ENCODE measurements at regions not wholly inside any gene's neighbourhood (a gene's known extent, or its start where the extent isn't known, plus 50 kb on each side); places are given as distances from the start of the nearest gene placed in this dataset.

GRCh38 chrX:114028907-114029662 is 554.8 kb upstream of the HTR2C start (continued):
- TF ChIP-seq PTRF (tag; IDR thresholded peaks at IDR 0.05), result peak; percentile 70

DNA sequence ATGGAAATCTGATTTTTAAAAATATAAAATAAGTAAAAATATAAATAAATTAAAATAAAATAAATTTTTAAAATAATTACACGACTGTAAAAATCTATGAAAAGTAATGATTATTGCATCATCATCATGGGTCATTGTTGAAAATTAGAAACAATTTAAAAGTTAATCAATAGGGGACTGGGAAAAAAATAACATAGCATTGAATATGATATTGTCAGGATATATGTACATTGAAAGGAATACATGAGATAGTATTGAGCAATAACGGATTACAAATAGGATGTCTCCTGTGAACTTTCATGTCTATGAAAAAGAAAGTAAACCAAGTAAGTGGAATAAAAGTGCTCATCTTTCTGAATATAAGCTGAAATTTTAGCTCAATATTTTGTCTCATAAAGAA is 566.8 kb upstream of the HTR2C start:
- DNase-seq (ENCODE audit: extremely low read depth in 1 of 4, low spot score in 3 of 4), result no peak
- ATAC-seq, result no peak
- H3K79me2 ChIP-seq (ENCODE audit: control insufficient read depth, insufficient read depth, low read length), result no peaks in the 10 kb centered on the region; the same call in 2 of the 3 replicates
- no peak overlapping the region for H2AFZ ChIP-seq (ENCODE audit: low read depth, low read length)
- 32% methylated on average over 2 of the region's 2 CpGs for WGBS (ENCODE audit: insufficient coverage, low coverage, missing lambda C conversion rate)
- no peak overlapping the region for H3K4me2 ChIP-seq (ENCODE audit: insufficient read depth, low read length)
- H3K27ac ChIP-seq (ENCODE audit: extremely low read depth, low read depth, low read length), result no peak overlapping the region
- in situ Hi-C loops (cut with MboI) (no loop called here), intact Hi-C loops (cut with micrococcal nuclease) (no loop called here)
- no peaks in the 10 kb centered on the region for H3K9me3 ChIP-seq (replicated peaks; ENCODE audit: control insufficient read depth, insufficient read depth, low read depth, low read length)
- TF ChIP-seq CEBPG (CRISPR knock-in tag; IDR thresholded peaks at IDR 0.05) (no peak), CEBPG (tag; conservative IDR thresholded peaks at IDR 0.05 in 1 of 2, IDR thresholded peaks at IDR 0.05 in 1 of 2) (peak; percentile 54 to 95), SMARCE1 (IDR thresholded peaks at IDR 0.05) (no peak), TCF3 (CRISPR knock-in tag; IDR thresholded peaks at IDR 0.05) (no peak), CC2D1A (IDR thresholded peaks at IDR 0.05) (no peak), PHB (CRISPR knock-in tag; IDR thresholded peaks at IDR 0.05) (no peak), XRCC5 (IDR thresholded peaks at IDR 0.05; ENCODE audit: low read depth, low read length) (no peak), TAF15 (IDR thresholded peaks at IDR 0.05; ENCODE audit: low read depth, low read length) (no peak), CEBPB (tag; IDR thresholded peaks at IDR 0.05) (peak; percentile 81), CBFA2T2 (conservative IDR thresholded peaks at IDR 0.05) (no peak), ATF3 (IDR thresholded peaks at IDR 0.05) (peak; percentile 88), ATF3 (CRISPR knock-in tag; conservative IDR thresholded peaks at IDR 0.05) (no peak)
- TF ChIP-seq, protein P1, sequence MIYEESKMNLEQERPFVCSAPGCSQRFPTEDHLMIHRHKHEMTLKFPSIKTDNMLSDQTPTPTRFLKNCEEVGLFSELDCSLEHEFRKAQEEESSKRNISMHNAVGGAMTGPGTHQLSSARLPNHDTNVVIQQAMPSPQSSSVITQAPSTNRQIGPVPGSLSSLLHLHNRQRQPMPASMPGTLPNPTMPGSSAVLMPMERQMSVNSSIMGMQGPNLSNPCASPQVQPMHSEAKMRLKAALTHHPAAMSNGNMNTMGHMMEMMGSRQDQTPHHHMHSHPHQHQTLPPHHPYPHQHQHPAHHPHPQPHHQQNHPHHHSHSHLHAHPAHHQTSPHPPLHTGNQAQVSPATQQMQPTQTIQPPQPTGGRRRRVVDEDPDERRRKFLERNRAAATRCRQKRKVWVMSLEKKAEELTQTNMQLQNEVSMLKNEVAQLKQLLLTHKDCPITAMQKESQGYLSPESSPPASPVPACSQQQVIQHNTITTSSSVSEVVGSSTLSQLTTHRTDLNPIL (CRISPR knock-in tag; IDR thresholded peaks at IDR 0.05), result no peak
- TF ChIP-seq, protein P2, sequence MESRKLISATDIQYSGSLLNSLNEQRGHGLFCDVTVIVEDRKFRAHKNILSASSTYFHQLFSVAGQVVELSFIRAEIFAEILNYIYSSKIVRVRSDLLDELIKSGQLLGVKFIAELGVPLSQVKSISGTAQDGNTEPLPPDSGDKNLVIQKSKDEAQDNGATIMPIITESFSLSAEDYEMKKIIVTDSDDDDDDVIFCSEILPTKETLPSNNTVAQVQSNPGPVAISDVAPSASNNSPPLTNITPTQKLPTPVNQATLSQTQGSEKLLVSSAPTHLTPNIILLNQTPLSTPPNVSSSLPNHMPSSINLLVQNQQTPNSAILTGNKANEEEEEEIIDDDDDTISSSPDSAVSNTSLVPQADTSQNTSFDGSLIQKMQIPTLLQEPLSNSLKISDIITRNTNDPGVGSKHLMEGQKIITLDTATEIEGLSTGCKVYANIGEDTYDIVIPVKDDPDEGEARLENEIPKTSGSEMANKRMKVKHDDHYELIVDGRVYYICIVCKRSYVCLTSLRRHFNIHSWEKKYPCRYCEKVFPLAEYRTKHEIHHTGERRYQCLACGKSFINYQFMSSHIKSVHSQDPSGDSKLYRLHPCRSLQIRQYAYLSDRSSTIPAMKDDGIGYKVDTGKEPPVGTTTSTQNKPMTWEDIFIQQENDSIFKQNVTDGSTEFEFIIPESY (CRISPR knock-in tag; IDR thresholded peaks at IDR 0.05), result no peak
- TF ChIP-seq, protein P3, sequence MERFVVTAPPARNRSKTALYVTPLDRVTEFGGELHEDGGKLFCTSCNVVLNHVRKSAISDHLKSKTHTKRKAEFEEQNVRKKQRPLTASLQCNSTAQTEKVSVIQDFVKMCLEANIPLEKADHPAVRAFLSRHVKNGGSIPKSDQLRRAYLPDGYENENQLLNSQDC (CRISPR knock-in tag; IDR thresholded peaks at IDR 0.05), result no peak
- H3K9me1 ChIP-seq (ENCODE audit: control insufficient read depth, insufficient read depth, low read length), result no peaks in the 10 kb centered on the region
- peaks cover 13% of the 10 kb centered on the region; the same call in 1 of the 3 replicates for H3K36me3 ChIP-seq (ENCODE audit: control insufficient read depth, insufficient read depth, low read length)
- FAIRE-seq, result no peak
- H3K9ac ChIP-seq (ENCODE audit: insufficient read depth in 1 of 2, low read depth in 2 of 2, low read length in 2 of 2), result no peak overlapping the region
- no peaks in the 10 kb centered on the region; a peak in 1 of 5 replicates for H3K4me1 ChIP-seq (replicated peaks in 1 of 2; ENCODE audit: control insufficient read depth in 2 of 2, insufficient read depth in 2 of 2, low read length in 2 of 2)
- POLR2A ChIA-PET, result no interaction called here
- H3K27me3 ChIP-seq (ENCODE audit: control insufficient read depth in 2 of 2, insufficient read depth in 2 of 2, low read length in 2 of 2), result no peaks in the 10 kb centered on the region
- no TSS peak for BruUV-seq (replicated peaks)
- CTCF ChIA-PET (ENCODE audit: low intra/inter-chr PET ratio), result no interaction called here
- no peak overlapping the region for H3K4me3 ChIP-seq
- no peaks in the 10 kb centered on the region for H4K20me1 ChIP-seq (replicated peaks; ENCODE audit: control insufficient read depth, insufficient read depth, low read length)

Data from K562 (cell line).